NCI-H69 (cell line): ENCODE measurements at regions not wholly inside any gene's neighbourhood (a gene's known extent, or its start where the extent isn't known, plus 50 kb on each side); places are given as distances from the start of the nearest gene placed in this dataset.
"Not testable (repeated sequence)": the region's sequence is repeated elsewhere in the genome, so short reads cannot be mapped to it uniquely, and the experiment has no call there.

Source experiments
- DNase-seq: peaks from one replicate; lab custom pipeline; 2025; lab: John Stamatoyannopoulos, UW

- not testable (repeated sequence) for DNase-seq
These were observed 78.3 kb upstream of the EED start for GRCh38 chr11:86166287-86166686.

- no peak for DNase-seq
These were observed 80.4 kb upstream of the EED start for GRCh38 chr11:86164106-86164505.

GRCh38 chr11:86163221-86163876 lies 81.2 kb upstream of the EED start:
- DNase-seq: not testable (repeated sequence)

GRCh38 chr11:86162239-86162638 lies 82.3 kb upstream of the EED start:
- peak; percentile 27 for DNase-seq

- no peak for DNase-seq
These were observed 82.7 kb upstream of the EED start for GRCh38 chr11:86161837-86162236.

GRCh38 chr11:86161336-86161735 lies 83.2 kb upstream of the EED start:
- DNase-seq: no peak

GRCh38 chr11:86160541-86161149 lies 83.9 kb upstream of the EED start:
- DNase-seq: peak; percentile 35

- DNase-seq: no peak
These were observed 85.0 kb upstream of the EED start for GRCh38 chr11:86159581-86159891.

- DNase-seq: no peak
These were observed 85.6 kb upstream of the EED start for GRCh38 chr11:86158704-86159580.

GRCh38 chr11:86157797-86158378 lies 86.7 kb upstream of the EED start:
- DNase-seq: no peak

GRCh38 chr11:86156397-86156955 lies 87.6 kb upstream of the PICALM start:
- DNase-seq: no peak

GRCh38 chr11:86155200-86155844 lies 86.4 kb upstream of the PICALM start:
- DNase-seq: peak; percentile 18

GRCh38 chr11:86153439-86153838 lies 84.6 kb upstream of the PICALM start:
- no peak for DNase-seq

- DNase-seq: no peak
These were observed 84.0 kb upstream of the PICALM start for GRCh38 chr11:86152901-86153300.

- DNase-seq: no peak
These were observed 83.3 kb upstream of the PICALM start for GRCh38 chr11:86152006-86152862.

GRCh38 chr11:86151174-86152005 lies 82.5 kb upstream of the PICALM start:
- peak; percentile 40 for DNase-seq

- DNase-seq: no peak
These were observed 81.9 kb upstream of the PICALM start for GRCh38 chr11:86150847-86151173.

GRCh38 chr11:86149792-86150191 lies 80.9 kb upstream of the PICALM start:
- no peak for DNase-seq

GRCh38 chr11:86148345-86148747 lies 79.5 kb upstream of the PICALM start:
- no peak for DNase-seq

- no peak for DNase-seq
These were observed 78.1 kb upstream of the PICALM start for GRCh38 chr11:86147004-86147403.
